H1 (cell line): ENCODE measurements at regions not wholly inside any gene's neighbourhood (a gene's known extent, or its start where the extent isn't known, plus 50 kb on each side); places are given as distances from the start of the nearest gene placed in this dataset.
A peak's percentile ranks its signal among the peaks of the same experiment; 100 is the strongest.

Experiments used
- CTCF ChIA-PET: fragments of 300-600 bp; sonication (Branson Sonifier 250); formaldehyde crosslinking; loops from one replicate; lab custom pipeline; 2021; ENCODE audit not compliant: partially characterized antibody; lab: Charles Lee
- POLR2A ChIA-PET: fragments of 300-600 bp; sonication (Branson Sonifier 250); formaldehyde crosslinking; loops from one replicate; lab custom pipeline; 2021; ENCODE audit warnings: inconsistent platforms; ENCODE audit not compliant: partially characterized antibody; lab: Charles Lee
- DNase-seq, 2 experiments: peaks; one replicate each; pipeline versions ENCODE4 v3.0.0 to v3.0.0-alpha.2; 2010 to 2022; ENCODE audit warnings: low spot score in 2 of 2, low read depth in 1 of 2, mixed read lengths in 1 of 2
- FAIRE-seq: peaks from 2 replicates; lab custom pipeline; 2011; peaks lifted over from hg19 to GRCh38; lab: Jason Lieb, UNC
- H2AFZ ChIP-seq: 2 replicates; pipeline ENCODE4 v1.8.1; 2012; ENCODE audit warnings: low read length, inconsistent platforms
- H2AK5ac ChIP-seq: 2 replicates; pipeline ENCODE4 v1.6.1; 2013; ENCODE audit warnings: low read depth, low read length
- H2BK120ac ChIP-seq: replicated peaks from 2 replicates; pipeline ENCODE3; 2013; ENCODE audit warnings: low read depth, low read length, inconsistent platforms
- H2BK12ac ChIP-seq: 2 replicates; pipeline ENCODE4 v1.6.1; 2013; ENCODE audit warnings: low read depth, low read length
- H2BK15ac ChIP-seq: 2 replicates; pipeline ENCODE4 v1.6.1; 2013; ENCODE audit warnings: low read length
- H2BK20ac ChIP-seq: 2 replicates; pipeline ENCODE4 v1.6.1; 2013; ENCODE audit warnings: low read length
- H2BK5ac ChIP-seq: 2 replicates; pipeline ENCODE4 v1.6.1; 2013; ENCODE audit warnings: low read depth, low read length
- H3K14ac ChIP-seq: 2 replicates; pipeline ENCODE4 v1.6.1; 2013; ENCODE audit warnings: inconsistent platforms; ENCODE audit not compliant: insufficient read length
- H3K18ac ChIP-seq: 2 replicates; pipeline ENCODE4 v1.6.1; 2013; ENCODE audit warnings: low read length; ENCODE audit errors: extremely low read depth
- H3K23ac ChIP-seq: 2 replicates; pipeline ENCODE4 v1.6.1; 2013; ENCODE audit warnings: inconsistent platforms; ENCODE audit not compliant: insufficient read length
- H3K23me2 ChIP-seq: 2 replicates; pipeline ENCODE4 v1.6.1; 2013; ENCODE audit warnings: low read depth, low read length
- H3K27ac ChIP-seq: 2 replicates; pipeline ENCODE4 v1.6.1; 2011; ENCODE audit warnings: low read depth, low read length, inconsistent platforms
- H3K27me3 ChIP-seq, 4 experiments: replicated peaks in 1 of 4; 1 replicate in 1 of 4; 2 replicates in 3 of 4; pipeline versions ENCODE4 v1.6.1 to v1.8.1; 2011 to 2013; ENCODE audit warnings: low read length in 3 of 4, mild to moderate bottlenecking in 3 of 4, inconsistent platforms in 2 of 4, mixed read lengths in 2 of 4, moderate library complexity in 1 of 4; ENCODE audit not compliant: control insufficient read depth in 3 of 4, insufficient read depth in 3 of 4; ENCODE audit errors: extremely low read depth in 1 of 4
- H3K36me3 ChIP-seq, 4 experiments: 2 replicates each; pipeline versions ENCODE4 v1.6.1 to v1.8.1; 2011 to 2013; ENCODE audit warnings: mild to moderate bottlenecking in 4 of 4, low read length in 3 of 4, moderate library complexity in 2 of 4, control low read depth in 1 of 4, inconsistent platforms in 1 of 4; ENCODE audit not compliant: insufficient read depth in 4 of 4, control insufficient read depth in 2 of 4
- H3K4ac ChIP-seq: replicated peaks from 2 replicates; pipeline ENCODE3; 2013; ENCODE audit warnings: low read length, low read depth, mixed read lengths, inconsistent platforms; ENCODE audit not compliant: insufficient read length
- H3K4me1 ChIP-seq, 4 experiments: replicated peaks in 1 of 4; 1 replicate in 1 of 4; 2 replicates in 3 of 4; pipeline versions ENCODE4 v1.6.1 to v1.8.1; 2011 to 2013; ENCODE audit warnings: low read length in 3 of 4, inconsistent platforms in 2 of 4, mixed read lengths in 1 of 4; ENCODE audit not compliant: insufficient read depth in 4 of 4, control insufficient read depth in 3 of 4
- H3K4me2 ChIP-seq, 2 experiments: 2 replicates each; pipeline versions ENCODE4 v1.6.1 to v1.8.1; 2011 to 2013; ENCODE audit warnings: low read depth in 2 of 2, low read length in 2 of 2, control low read depth in 1 of 2, inconsistent platforms in 1 of 2, mild to moderate bottlenecking in 1 of 2; ENCODE audit not compliant: insufficient read depth in 1 of 2
- H3K4me3 ChIP-seq, 4 experiments: fragments of 200-600, 300-600 bp in 1 of 4; sonication (generic), shearing (Covaris generic), sonication (Bioruptor Twin) in 1 of 4; 2 replicates each; pipeline versions ENCODE4 v1.5.1 to v1.8.1; 2011 to 2016; ENCODE audit warnings: low read length in 4 of 4, low read depth in 3 of 4, control low read depth in 2 of 4, inconsistent platforms in 2 of 4, mild to moderate bottlenecking in 2 of 4, mixed read lengths in 1 of 4, moderate library complexity in 1 of 4; ENCODE audit not compliant: insufficient read depth in 2 of 4; ENCODE audit errors: extremely low read depth in 1 of 4
- H3K56ac ChIP-seq: replicated peaks from 2 replicates; pipeline ENCODE3; 2013; ENCODE audit warnings: low read depth, mild to moderate bottlenecking, mixed read lengths, low read length, inconsistent platforms; ENCODE audit not compliant: insufficient read length
- H3K79me1 ChIP-seq: 2 replicates; pipeline ENCODE4 v1.6.1; 2013; ENCODE audit warnings: low read depth, low read length, control low read depth
- H3K79me2 ChIP-seq, 2 experiments: 2 replicates each; pipeline versions ENCODE4 v1.6.1 to v1.8.1; 2012 to 2013; ENCODE audit warnings: low read length in 2 of 2, mild to moderate bottlenecking in 2 of 2, inconsistent platforms in 1 of 2; ENCODE audit not compliant: insufficient read depth in 2 of 2, control insufficient read depth in 1 of 2
- H3K9ac ChIP-seq, 4 experiments: replicated peaks in 1 of 4; 1 replicate in 1 of 4; 2 replicates in 3 of 4; pipeline versions ENCODE4 v1.6.1 to v1.8.1; 2011 to 2013; ENCODE audit warnings: low read depth in 3 of 4, low read length in 3 of 4, control low read depth in 2 of 4, mild to moderate bottlenecking in 2 of 4, moderate library complexity in 2 of 4, inconsistent platforms in 1 of 4; ENCODE audit errors: extremely low read depth in 1 of 4
- H3K9me3 ChIP-seq, 2 experiments: 2 replicates each; pipeline versions ENCODE4 v1.6.1 to v1.8.1; 2012 to 2013; ENCODE audit warnings: mild to moderate bottlenecking in 2 of 2, moderate library complexity in 2 of 2, control low read depth in 1 of 2, inconsistent platforms in 1 of 2, low read depth in 1 of 2, low read length in 1 of 2, mixed read lengths in 1 of 2; ENCODE audit not compliant: insufficient read depth in 2 of 2
- H4K20me1 ChIP-seq, 2 experiments: replicated peaks in 1 of 2; 2 replicates each; pipeline versions ENCODE3 to v1.8.1; 2011 to 2013; ENCODE audit warnings: inconsistent platforms in 2 of 2, low read length in 2 of 2, mild to moderate bottlenecking in 1 of 2; ENCODE audit not compliant: insufficient read depth in 2 of 2, control insufficient read depth in 1 of 2
- H4K5ac ChIP-seq: 2 replicates; pipeline ENCODE4 v1.6.1; 2013; ENCODE audit warnings: low read length, low read depth, mixed read lengths, inconsistent platforms; ENCODE audit not compliant: insufficient read length
- H4K8ac ChIP-seq: 2 replicates; pipeline ENCODE4 v1.8.0; 2013; ENCODE audit warnings: mild to moderate bottlenecking, moderate library complexity, low read length, inconsistent platforms; ENCODE audit not compliant: insufficient read depth; ENCODE audit errors: extremely low read depth
- H4K91ac ChIP-seq: replicated peaks from 2 replicates; pipeline ENCODE3; 2013; ENCODE audit warnings: low read length, mixed read lengths, inconsistent platforms; ENCODE audit not compliant: insufficient read length
- BRCA1 ChIP-seq: IDR thresholded peaks from 2 replicates; pipeline ENCODE4 v1.6.1; 2012; ENCODE audit warnings: low read depth, low read length, improper control_type of control experiment
- CREB1 ChIP-seq: IDR thresholded peaks from 2 replicates; pipeline ENCODE4 v1.6.1; 2012; ENCODE audit warnings: inconsistent platforms
- EP300 ChIP-seq, 2 experiments: IDR thresholded peaks; 1 replicate in 1 of 2; 2 replicates in 1 of 2; pipeline ENCODE4 v1.6.1; 2011 to 2012; ENCODE audit warnings: low read depth in 2 of 2, low read length in 2 of 2, mild to moderate bottlenecking in 2 of 2, borderline replicate concordance in 1 of 2, inconsistent platforms in 1 of 2, moderate library complexity in 1 of 2
- NRF1 ChIP-seq: IDR thresholded peaks from 2 replicates; pipeline ENCODE4 v1.6.1; 2011; ENCODE audit warnings: mild to moderate bottlenecking, low read depth, low read length, improper control_type of control experiment
- TAF1 ChIP-seq: IDR thresholded peaks from 2 replicates; pipeline ENCODE4 v1.6.1; 2011; ENCODE audit warnings: mild to moderate bottlenecking, low read depth, low read length
- TAF7 ChIP-seq: optimal IDR thresholded peaks from 2 replicates; pipeline ENCODE3; 2011; ENCODE audit warnings: low read depth, mild to moderate bottlenecking, inconsistent platforms, low read length, moderate library complexity, borderline replicate concordance
- ZNF274 ChIP-seq: IDR thresholded peaks from 2 replicates; pipeline ENCODE4 v1.7.0; 2012; ENCODE audit warnings: low read length, borderline replicate concordance; ENCODE audit errors: extremely low read depth
- WGBS, 2 experiments: shearing (Covaris generic) in 1 of 2; methylation state at CpG; one replicate each; pipeline versions ENCODE4 v1.1.6 to v1.1.7; 2013 to 2015; ENCODE audit warnings: low lambda C conversion rate in 2 of 2, mixed read lengths in 2 of 2, inconsistent platforms in 1 of 2, low coverage in 1 of 2, missing lambda C conversion rate in 1 of 2; ENCODE audit not compliant: insufficient replicate concordance in 2 of 2, insufficient coverage in 1 of 2, insufficient read length in 1 of 2; ENCODE audit errors: extremely low coverage in 1 of 2, missing lambda C conversion rate in 1 of 2; 5-methylcytosine and 5-hydroxymethylcytosine counted together
- TF ChIP-seq, protein P1 (sequence below): IDR thresholded peaks from 2 replicates; pipeline ENCODE4 v1.6.1; 2011; ENCODE audit warnings: low read length, improper control_type of control experiment

DNA sequence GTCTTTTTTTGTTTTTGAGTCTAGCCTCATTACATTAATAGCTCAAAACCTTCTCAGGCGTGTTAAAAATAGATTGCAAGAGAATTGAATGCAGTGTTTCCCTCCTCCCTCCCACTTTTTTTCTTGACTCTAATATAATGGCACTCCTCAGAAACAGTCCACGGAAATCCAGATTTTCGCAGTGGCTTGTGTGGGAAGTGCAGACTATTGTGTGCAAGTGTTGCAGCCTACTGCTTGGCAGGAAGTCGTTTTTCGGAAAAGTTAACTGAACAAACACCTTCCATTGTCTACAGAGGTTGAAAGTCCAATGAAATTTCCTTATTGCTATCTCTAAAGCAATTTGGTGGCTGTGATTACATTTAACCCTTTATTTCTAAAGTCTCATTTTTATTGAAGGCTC, 147.9 kb upstream of the E2F7 start:
- no peak overlapping the region for H4K8ac ChIP-seq
- H3K79me2 ChIP-seq = no peaks in the 10 kb centered on the region
- no peak overlapping the region for H2BK120ac ChIP-seq
- H3K4ac ChIP-seq = no peak overlapping the region
- H3K4me2 ChIP-seq = no peak overlapping the region
- ChIA-PET CTCF (no interaction called here), POLR2A (no interaction called here)
- H3K18ac ChIP-seq = no peak overlapping the region
- H2AK5ac ChIP-seq = no peak overlapping the region
- H3K23me2 ChIP-seq = no peaks in the 10 kb centered on the region
- DNase-seq (no peak), FAIRE-seq (no peak)
- peaks cover 0 to 8% of the 10 kb centered on the region in 2 experiments; a peak in 2 of 4 replicates for H3K9me3 ChIP-seq
- H3K4me3 ChIP-seq = no peak overlapping the region
- H3K56ac ChIP-seq = no peak overlapping the region
- H3K9ac ChIP-seq = no peak overlapping the region
- peak overlapping the region; percentile 60 for H2AFZ ChIP-seq
- H3K27ac ChIP-seq = no peak overlapping the region
- H3K36me3 ChIP-seq = no peaks in the 10 kb centered on the region
- H2BK5ac ChIP-seq = no peak overlapping the region
- no peaks in the 10 kb centered on the region for H3K27me3 ChIP-seq
- WGBS, 2 experiments = 84% methylated on average over 5 of the region's 5 CpGs; no CpG with 5 or more reads in 1 of the 2 experiments
- no peaks in the 10 kb centered on the region for H3K79me1 ChIP-seq
- peaks cover 0 to 3% (median 0%) of the 10 kb centered on the region in 4 experiments; a peak in 2 of 7 replicates for H3K4me1 ChIP-seq
- no peak overlapping the region for H4K5ac ChIP-seq
- H2BK15ac ChIP-seq = no peak overlapping the region
- no peak overlapping the region for H2BK20ac ChIP-seq
- H3K23ac ChIP-seq = no peak overlapping the region
- no peak overlapping the region for H3K14ac ChIP-seq
- no peaks in the 10 kb centered on the region for H4K20me1 ChIP-seq
- H2BK12ac ChIP-seq = no peak overlapping the region
- no peak for TF ChIP-seq ZNF274
- no peak for TF ChIP-seq CREB1
- TF ChIP-seq, protein P1, sequence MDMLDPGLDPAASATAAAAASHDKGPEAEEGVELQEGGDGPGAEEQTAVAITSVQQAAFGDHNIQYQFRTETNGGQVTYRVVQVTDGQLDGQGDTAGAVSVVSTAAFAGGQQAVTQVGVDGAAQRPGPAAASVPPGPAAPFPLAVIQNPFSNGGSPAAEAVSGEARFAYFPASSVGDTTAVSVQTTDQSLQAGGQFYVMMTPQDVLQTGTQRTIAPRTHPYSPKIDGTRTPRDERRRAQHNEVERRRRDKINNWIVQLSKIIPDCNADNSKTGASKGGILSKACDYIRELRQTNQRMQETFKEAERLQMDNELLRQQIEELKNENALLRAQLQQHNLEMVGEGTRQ = no peak
- TF ChIP-seq TAF7 = no peak
- TF ChIP-seq NRF1 = no peak
- no peak for TF ChIP-seq BRCA1
- no peak for TF ChIP-seq EP300 (IDR thresholded peaks at IDR 0.05; ENCODE audit: borderline replicate concordance in 1 of 2, low read depth in 2 of 2, low read length in 2 of 2)
- no peak for TF ChIP-seq TAF1
- TF ChIP-seq, all 59 proteins: peak for 0
- H4K91ac ChIP-seq = no peak overlapping the region
